ENCODE measurements at regions not wholly inside any gene's neighbourhood (a gene's known extent, or its start where the extent isn't known, plus 50 kb on each side); places are given as distances from the start of the nearest gene placed in this dataset.
A peak's percentile ranks its signal among the peaks of the same experiment; 100 is the strongest.

GRCh38 chr5:87807783-87808182 lies 395.1 kb upstream of the CCNH start (continued):
- TF ChIP-seq CLOCK (CRISPR knock-in tag; IDR thresholded peaks at IDR 0.05; ENCODE audit: borderline replicate concordance): no peak
- no peak for TF ChIP-seq PHF21A (IDR thresholded peaks at IDR 0.05; ENCODE audit: borderline replicate concordance, low read depth)
- no peak for TF ChIP-seq MCM2 (IDR thresholded peaks at IDR 0.05; ENCODE audit: low read depth)
- no peak for TF ChIP-seq ZNF584 (CRISPR knock-in tag; IDR thresholded peaks at IDR 0.05; ENCODE audit: low read depth)
- no peak for TF ChIP-seq EWSR1 (IDR thresholded peaks at IDR 0.05; ENCODE audit: borderline replicate concordance, low read depth, partially characterized antibody)
- TF ChIP-seq ELF4 (CRISPR knock-in tag; IDR thresholded peaks at IDR 0.05): no peak
- no peak for TF ChIP-seq NR1H2 (CRISPR knock-in tag; IDR thresholded peaks at IDR 0.05)
- TF ChIP-seq FOXA3 (CRISPR knock-in tag; conservative IDR thresholded peaks at IDR 0.05 in 1 of 2, IDR thresholded peaks at IDR 0.05 in 1 of 2): no peak
- no peak for TF ChIP-seq TCF7L2 (IDR thresholded peaks at IDR 0.05; ENCODE audit: low read depth, low read length)
- no peak for TF ChIP-seq DDX20 (tag; IDR thresholded peaks at IDR 0.05; ENCODE audit: low read depth)

GRCh38 chr5:87803352-87803751 lies 390.6 kb upstream of the CCNH start:
- Histone ChIP-seq H3K9me3 (replicated peaks; ENCODE audit: control insufficient read depth, insufficient read depth, low read depth, low read length) (no peaks in the 10 kb centered on the region), H3K4me3 (no peak overlapping the region), H3K4me2 (ENCODE audit: insufficient read depth, low read length) (no peak overlapping the region), H3K36me3 (ENCODE audit: control insufficient read depth, insufficient read depth, low read length) (no peaks in the 10 kb centered on the region), H3K27me3 (ENCODE audit: control insufficient read depth in 2 of 2, insufficient read depth in 2 of 2, low read length in 2 of 2) (no peaks in the 10 kb centered on the region), H3K79me2 (ENCODE audit: control insufficient read depth, insufficient read depth, low read length) (no peaks in the 10 kb centered on the region), H2AFZ (ENCODE audit: low read depth, low read length) (no peak overlapping the region), H4K20me1 (replicated peaks; ENCODE audit: control insufficient read depth, insufficient read depth, low read length) (no peaks in the 10 kb centered on the region), H3K27ac (ENCODE audit: extremely low read depth, low read depth, low read length) (no peak overlapping the region), H3K9me1 (ENCODE audit: control insufficient read depth, insufficient read depth, low read length) (no peaks in the 10 kb centered on the region), H3K9ac (ENCODE audit: insufficient read depth in 1 of 2, low read depth in 2 of 2, low read length in 2 of 2) (no peak overlapping the region), H3K4me1 (replicated peaks in 1 of 2; ENCODE audit: control insufficient read depth in 2 of 2, insufficient read depth in 2 of 2, low read length in 2 of 2) (no peaks in the 10 kb centered on the region)
- no peak for DNase-seq (ENCODE audit: extremely low read depth in 1 of 4, low spot score in 3 of 4)
- no TSS peak for BruUV-seq (replicated peaks)
- no peak for ATAC-seq
- no peak for FAIRE-seq
- ChIA-PET CTCF (ENCODE audit: low intra/inter-chr PET ratio) (no interaction called here), POLR2A (interaction anchor here (0.6 kb wide), 1 partner anchor 891 kb away, joined by 3 read pairs; no protein-coding TSS in a partner anchor)
- intact Hi-C loops (cut with micrococcal nuclease): no loop called here
- in situ Hi-C loops (cut with MboI): no loop called here
- TF ChIP-seq ZNF785 (CRISPR knock-in tag; IDR thresholded peaks at IDR 0.05): no peak
- TF ChIP-seq C11orf30 (IDR thresholded peaks at IDR 0.05; ENCODE audit: low read depth): peak; percentile 66
- peak; percentile 86 for TF ChIP-seq MAFK (IDR thresholded peaks at IDR 0.05; ENCODE audit: low read length)
- TF ChIP-seq MAFG (tag; conservative IDR thresholded peaks at IDR 0.05): peak; percentile 70
- TF ChIP-seq ZNF316 (IDR thresholded peaks at IDR 0.05): peak; percentile 82
- peak; percentile 84 for TF ChIP-seq MAFF (IDR thresholded peaks at IDR 0.05; ENCODE audit: low read length)
- TF ChIP-seq TCF3 (CRISPR knock-in tag; IDR thresholded peaks at IDR 0.05): no peak

All from K562 (cell line).